GM19463 (cell line): ENCODE measurements at regions not wholly inside any gene's neighbourhood (a gene's known extent, or its start where the extent isn't known, plus 50 kb on each side); places are given as distances from the start of the nearest gene placed in this dataset.
"Not testable (repeated sequence)": the region's sequence is repeated elsewhere in the genome, so short reads cannot be mapped to it uniquely, and the experiment has no call there.

Experiments
- ATAC-seq: cut with Tn5 transposase; IDR thresholded peaks from one replicate; pipeline ENCODE4 v1.9.1; 2021; ENCODE audit warnings: mild to moderate bottlenecking, moderate library complexity; ENCODE audit not compliant: unreplicated experiment

- no peak for ATAC-seq
Measured at GRCh38 chr4:25981749-25982148, 67.7 kb downstream of the SMIM20 start.

DNA sequence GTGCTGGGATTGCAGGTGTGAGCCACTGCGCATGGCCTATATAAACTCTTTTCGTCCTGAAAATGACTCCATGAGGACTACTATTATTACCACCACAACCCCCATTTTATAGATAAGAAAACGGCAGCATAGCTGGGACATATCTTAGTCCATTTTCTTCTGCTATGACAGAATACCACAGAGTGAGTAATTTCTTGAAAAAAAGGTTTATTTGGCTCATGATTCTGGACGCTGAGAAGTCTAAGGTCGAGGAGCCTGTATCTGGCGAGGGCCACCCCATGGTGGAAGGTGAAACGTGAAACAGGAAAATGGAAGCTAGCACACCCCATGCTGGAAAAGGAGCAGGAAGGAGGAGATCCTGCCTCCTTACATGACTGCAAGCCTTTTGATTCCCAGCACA is 68.9 kb downstream of the SMIM20 start:
- no peak for ATAC-seq

DNA sequence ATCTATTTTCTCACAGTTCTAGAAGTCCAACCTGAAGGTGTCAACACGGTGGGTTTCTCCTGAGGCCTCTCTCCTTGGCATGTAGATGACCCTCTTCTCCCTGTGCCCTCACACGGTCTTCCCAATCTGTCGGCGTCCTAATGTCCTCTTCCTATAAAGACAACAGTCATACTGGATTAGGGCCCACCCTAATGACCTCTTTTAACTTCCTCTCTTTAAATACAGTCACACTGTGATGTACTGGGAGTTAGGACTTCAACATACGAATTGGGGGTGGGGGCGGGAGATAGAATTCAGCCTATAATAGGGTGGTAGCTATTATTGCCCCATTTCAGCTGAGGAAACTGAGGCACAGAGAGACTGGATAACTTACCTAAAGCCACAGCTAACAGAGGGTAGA is 70.2 kb downstream of the SMIM20 start:
- ATAC-seq = no peak

DNA sequence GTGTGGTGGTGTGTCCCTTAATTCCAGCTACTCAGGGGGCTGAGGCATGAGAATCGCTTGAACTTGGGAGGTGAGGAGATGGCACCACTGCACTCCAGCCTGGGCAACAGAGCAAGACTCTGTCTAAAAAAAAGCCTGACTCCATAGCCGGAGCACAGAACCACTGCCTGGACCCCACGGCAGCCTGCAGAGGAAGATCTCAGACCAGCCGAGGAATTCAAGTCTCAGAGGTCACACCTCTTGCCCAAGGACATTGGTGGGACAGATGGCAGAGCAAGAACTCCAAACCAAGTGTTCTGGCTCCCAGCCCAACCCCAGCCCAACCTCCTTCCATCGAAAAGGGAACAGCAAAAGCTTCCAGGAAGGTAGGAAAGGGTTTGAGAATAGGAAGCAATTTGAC is 70.8 kb downstream of the SMIM20 start:
- ATAC-seq = no peak

DNA sequence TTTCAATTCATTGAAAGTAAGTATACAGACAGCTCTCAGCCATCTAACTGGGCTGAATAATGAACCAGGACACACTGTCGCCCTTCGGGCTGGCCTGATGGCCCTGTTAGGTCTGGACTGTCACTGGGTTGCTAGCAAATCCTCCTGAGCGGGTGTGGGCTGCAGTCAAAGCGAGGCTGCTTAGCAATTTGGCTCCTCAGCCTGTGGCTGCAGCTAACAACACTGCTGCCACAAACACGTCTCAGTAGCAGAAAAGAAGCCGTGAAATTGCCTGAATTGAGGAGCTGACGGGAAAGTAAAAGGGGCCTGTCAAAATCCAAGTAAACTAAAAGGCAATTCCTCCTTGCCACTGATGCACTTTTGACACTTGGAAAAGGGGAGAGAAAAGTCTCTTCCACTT is 72.8 kb downstream of the SMIM20 start:
- ATAC-seq = no peak

GRCh38 chr4:25991340-25991739 is 77.3 kb downstream of the SMIM20 start:
- no peak for ATAC-seq

GRCh38 chr4:25993395-25994185 is 79.6 kb downstream of the SMIM20 start:
- peak; percentile 69 for ATAC-seq

DNA sequence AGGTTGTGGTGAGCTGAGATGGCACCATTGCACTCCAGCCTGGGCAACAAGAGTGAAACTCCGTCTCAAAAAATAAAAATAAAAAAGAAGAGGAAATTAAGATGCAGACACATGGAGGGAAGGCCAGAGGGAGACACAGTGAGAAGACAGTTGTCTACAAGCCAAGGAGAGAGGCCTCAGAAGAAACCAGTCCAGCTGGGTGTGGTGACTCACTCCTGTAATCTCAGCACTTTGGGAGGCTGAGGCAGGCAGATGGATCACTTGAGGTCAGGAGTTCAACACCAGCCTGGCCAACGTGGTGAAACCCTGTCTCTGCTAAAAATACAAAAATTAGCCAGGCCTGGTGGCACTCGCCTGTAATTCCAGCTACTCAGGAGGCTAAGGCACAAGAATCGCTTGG is 80.6 kb downstream of the SMIM20 start:
- ATAC-seq = not testable (repeated sequence)

GRCh38 chr4:26000274-26000950 is 86.4 kb downstream of the SMIM20 start:
- ATAC-seq = no peak

DNA sequence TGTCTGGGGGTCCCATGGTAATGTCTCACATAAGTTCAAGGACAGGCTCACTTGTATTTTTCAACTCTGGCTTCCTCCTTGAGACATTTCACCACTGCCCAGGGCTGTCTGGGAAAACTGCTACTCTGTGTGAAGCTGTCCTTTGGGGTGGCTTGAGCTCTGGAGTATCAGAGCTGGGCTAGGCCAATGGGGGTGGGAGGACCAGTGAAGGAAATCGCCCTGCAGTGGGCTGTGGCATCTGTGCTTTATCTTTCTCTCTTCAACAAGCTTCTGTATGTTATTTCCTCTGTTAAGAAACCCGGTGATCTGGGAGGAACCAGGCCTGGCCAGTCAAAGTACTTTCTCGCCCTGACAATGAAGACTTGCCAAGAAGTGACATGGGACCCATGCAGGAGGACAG is 87.4 kb downstream of the SMIM20 start:
- ATAC-seq = no peak

DNA sequence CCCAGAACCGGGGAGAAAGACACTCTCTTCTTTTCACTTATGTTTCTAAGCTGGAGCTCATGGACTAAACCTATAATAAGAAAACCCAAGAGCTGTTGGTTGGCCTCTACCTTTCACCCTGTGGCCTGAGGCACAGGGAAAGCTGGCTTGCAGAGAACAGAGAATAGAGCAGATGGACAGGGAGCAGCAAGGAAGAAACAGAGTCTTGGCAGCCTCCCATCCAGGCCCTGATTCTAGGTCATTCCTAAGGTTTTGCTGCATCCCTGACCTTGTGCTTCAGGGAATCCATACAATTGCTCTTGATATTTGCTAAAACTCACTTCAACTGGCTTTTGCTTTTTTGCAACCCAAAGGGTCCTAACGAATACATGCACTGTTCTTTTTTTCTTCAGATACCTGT is 87.8 kb downstream of the SMIM20 start:
- no peak for ATAC-seq

DNA sequence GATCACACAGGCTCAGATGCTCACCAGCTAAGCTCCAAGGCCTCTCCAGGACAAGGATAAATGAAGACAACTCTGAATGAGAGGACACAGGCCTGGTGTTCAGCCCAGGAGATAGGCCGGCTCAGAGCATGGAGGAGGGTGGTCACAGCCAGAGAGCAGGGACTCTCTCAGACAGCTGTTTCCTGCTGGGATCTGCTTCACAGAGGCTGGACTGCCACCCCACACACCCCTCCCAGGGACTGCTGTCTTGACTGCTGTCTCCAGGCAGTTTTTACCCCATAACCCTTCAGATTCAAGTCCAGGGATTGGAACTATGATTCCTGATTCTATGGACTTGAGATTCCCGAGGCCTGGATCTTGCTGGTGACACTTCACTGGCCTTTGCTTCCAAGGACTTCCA is 89.0 kb downstream of the SMIM20 start:
- ATAC-seq = no peak

DNA sequence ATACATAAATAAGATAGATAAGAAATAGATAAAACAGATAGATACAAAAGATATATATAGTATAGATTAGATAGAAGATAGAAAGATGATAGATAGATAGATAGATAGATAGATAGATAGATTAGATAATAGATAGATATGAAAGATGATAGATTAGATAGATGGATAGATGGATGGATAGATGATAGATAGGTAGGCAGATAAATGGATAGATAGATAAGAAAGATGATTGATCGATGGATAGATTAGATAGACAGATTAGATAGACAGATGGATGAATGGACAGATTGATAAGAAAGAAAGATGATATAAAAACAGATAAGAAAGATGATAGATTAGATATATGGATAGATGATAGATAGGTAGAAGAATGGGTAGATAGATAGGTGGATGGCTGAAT is 90.3 kb downstream of the SMIM20 start:
- ATAC-seq = no peak

DNA sequence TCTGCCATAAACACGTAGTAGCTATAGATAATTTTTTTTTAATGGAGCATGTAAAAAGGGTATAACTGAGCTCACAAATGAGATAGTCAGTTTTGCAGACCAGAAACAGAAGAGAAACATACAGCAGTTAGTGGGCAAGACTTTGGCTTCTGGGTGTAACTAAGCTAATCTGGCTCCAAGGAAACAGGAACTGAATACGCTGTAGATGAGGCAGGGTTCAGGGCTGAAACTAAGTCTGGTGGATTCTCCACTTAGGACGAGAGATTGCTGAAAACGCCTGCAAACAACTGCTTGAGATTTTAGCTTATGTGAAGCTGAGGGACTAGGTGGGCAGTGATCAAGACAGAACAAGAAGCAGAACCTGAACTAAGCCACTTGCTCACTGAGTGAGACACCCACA is 91.7 kb downstream of the SMIM20 start:
- no peak for ATAC-seq

GRCh38 chr4:26008737-26009136 is 94.7 kb downstream of the SMIM20 start:
- ATAC-seq = no peak

DNA sequence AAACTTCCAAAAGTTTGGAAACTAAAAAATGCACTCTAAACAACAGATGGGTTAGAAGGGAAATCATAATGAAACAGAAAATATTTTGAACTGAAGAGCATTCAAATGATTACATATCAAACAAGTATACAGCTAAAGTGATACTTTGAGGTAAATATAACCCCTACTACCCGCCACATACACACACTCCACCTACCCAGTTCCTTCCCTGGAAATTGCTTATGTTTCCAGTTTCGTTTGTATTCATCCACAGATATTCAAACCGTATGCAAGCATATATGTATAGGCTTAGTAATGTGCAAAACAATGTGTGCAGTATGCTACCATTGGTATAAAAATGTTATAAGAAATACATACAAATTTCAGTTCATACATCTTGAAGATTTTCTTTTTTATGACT is 95.5 kb downstream of the SMIM20 start:
- no peak for ATAC-seq

DNA sequence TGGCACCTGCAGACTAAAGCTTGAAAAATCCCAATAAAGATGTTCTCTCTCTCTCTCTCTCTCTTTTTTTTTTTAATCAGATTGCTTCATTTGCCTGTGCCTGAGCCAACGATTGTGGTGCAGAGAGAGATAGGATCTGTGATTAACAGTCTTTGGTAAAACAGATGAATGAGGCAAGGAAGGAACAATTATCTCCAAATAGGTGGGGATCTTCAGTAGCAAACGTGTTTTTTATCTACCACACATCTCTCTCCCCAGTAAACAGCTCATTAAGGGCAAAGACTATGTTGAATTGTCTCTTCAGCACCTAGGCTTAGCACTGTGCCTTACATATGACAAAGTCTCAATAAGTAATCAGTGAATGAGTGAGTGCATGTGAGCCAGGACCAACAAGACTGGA is 96.3 kb downstream of the SMIM20 start:
- no peak for ATAC-seq

DNA sequence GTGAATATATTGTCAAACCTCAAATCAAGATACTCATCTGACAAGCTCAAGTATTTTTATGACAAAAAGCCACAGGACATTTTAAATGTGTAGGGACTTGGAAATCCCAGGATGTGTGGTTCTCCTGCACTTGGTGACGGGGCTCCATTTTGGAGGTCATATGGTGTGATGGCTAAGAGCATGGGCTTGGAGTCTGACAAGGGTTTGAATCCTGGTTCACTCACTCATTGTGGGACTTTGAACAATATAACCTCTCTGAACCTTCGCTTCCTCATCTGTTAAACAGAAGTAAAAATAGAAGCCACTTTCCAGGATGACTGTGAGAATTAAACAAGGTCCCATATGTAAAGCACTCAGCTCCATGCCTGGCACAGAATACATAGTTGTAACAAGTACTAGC is 99.6 kb downstream of the SMIM20 start:
- ATAC-seq = no peak

DNA sequence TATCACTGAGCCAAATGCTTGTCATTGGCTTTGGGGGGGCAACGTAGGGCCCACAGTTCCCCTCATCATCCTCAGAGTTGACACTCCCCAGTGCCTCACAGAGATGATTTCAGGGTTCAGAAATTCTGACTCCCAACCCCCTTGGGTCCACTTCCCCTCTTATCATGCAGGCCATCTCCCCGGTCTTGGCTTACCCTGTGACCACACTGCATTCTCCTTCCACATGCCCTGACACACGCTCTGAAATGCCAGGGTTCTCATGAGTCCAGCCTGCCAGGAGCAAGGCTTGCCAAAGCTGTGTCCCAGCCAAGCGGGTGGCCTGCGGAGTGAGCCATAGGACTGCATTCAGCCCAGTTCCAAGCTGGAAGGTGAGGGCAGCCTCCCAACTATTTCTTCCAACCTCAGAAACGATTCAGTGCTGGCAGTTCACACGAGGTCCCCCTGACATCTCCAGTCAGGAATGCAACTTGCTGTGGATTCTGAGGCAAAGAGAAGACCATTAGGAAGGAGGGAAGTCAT is 101.2 kb downstream of the SMIM20 start:
- ATAC-seq = no peak

DNA sequence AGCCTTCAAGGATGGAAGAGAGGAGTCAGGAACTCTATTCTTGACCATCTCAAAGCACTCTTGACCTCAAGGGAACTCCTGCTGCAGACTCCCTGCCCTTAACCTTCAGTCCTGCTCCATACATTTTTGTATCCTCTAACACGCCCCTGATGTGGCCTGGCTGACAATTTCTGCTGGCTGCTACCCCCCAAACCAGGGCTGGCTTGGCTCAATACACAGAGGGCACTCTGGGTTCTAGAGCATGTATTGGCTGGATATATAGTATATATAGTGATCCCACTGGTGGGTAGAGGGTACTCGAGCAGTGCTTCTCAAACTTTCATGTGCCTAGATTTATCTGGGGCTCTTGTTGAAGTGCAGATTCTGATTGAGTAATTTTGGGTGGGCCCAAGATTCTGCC is 101.9 kb downstream of the SMIM20 start:
- no peak for ATAC-seq

GRCh38 chr4:26017531-26017930 is 103.5 kb downstream of the SMIM20 start:
- no peak for ATAC-seq

- not testable (repeated sequence) for ATAC-seq
Measured at GRCh38 chr4:26017961-26018700, 104.1 kb downstream of the SMIM20 start.
